HCT116 (cell line): ENCODE measurements at regions not wholly inside any gene's neighbourhood (a gene's known extent, or its start where the extent isn't known, plus 50 kb on each side); places are given as distances from the start of the nearest gene placed in this dataset.

Source experiments
- ATAC-seq: fragments of 200-7000 bp; cut with Tn5 transposase; 2 replicates; pipeline ENCODE4 v1.9.1; 2020; ENCODE audit warnings: mild to moderate bottlenecking, moderate library complexity
- BruUV-seq: library from RNA; stranded (reverse); fragments of 400-500 nt; replicated peaks from 2 replicates; lab custom pipeline; 2021; lab: Mats Ljungman, UMichigan
- CTCF ChIA-PET: fragments of 300-600 bp; sonication (Branson Sonifier 250); formaldehyde crosslinking; loops from one replicate; lab custom pipeline; 2021; ENCODE audit warnings: antibody characterized with exemption; lab: Charles Lee
- POLR2A ChIA-PET: fragments of 300-600, 350-600 bp; sonication (Branson Sonifier 250); formaldehyde crosslinking; loops from one replicate; lab custom pipeline; 2021; ENCODE audit warnings: antibody characterized with exemption; lab: Charles Lee
- RAD21 ChIA-PET, 2 experiments: fragments of 300-600 bp; sonication (Branson Sonifier 250); formaldehyde crosslinking; loops; one replicate each; lab custom pipeline; 2023; ENCODE audit warnings: low total read pairs in 2 of 2; ENCODE audit not compliant: uncharacterized antibody in 2 of 2, unreplicated experiment in 2 of 2, low non-redundant PET in 1 of 2; lab: Charles Lee
- DNase-seq: peaks from one replicate; pipeline ENCODE4 v3.0.0-alpha.2; 2010; ENCODE audit warnings: low read depth, low spot score
- H2AFZ ChIP-seq: fragments of 200-600 bp; shearing (Covaris generic), sonication (generic); 2 replicates; pipeline ENCODE4 v1.6.1; 2017; ENCODE audit warnings: low read depth, mixed run types, mixed read lengths, antibody characterized with exemption, low read length; ENCODE audit not compliant: poor library complexity, severe bottlenecking
- H3K27ac ChIP-seq: 2 replicates; pipeline ENCODE4 v1.5.1; 2012; ENCODE audit warnings: low read depth, low read length
- H3K27me3 ChIP-seq: fragments of 200-600 bp; sonication (generic); 2 replicates; pipeline ENCODE4 v1.6.1; 2016; ENCODE audit warnings: mixed run types, low read length, mixed read lengths; ENCODE audit not compliant: insufficient read depth
- H3K36me3 ChIP-seq, 2 experiments: fragments of 200-500 bp in 1 of 2; fragments of 200-600 bp in 1 of 2; sonication (Bioruptor generic) in 1 of 2; sonication (generic) in 1 of 2; 2 replicates each; pipeline versions ENCODE4 v1.5.1 to v1.6.1; 2014 to 2016; ENCODE audit warnings: low read length in 2 of 2, inconsistent platforms in 1 of 2, mixed read lengths in 1 of 2, mixed run types in 1 of 2; ENCODE audit not compliant: insufficient read depth in 2 of 2, control insufficient read depth in 1 of 2
- H3K4me1 ChIP-seq, 2 experiments: fragments of 200-600 bp in 1 of 2; sonication (generic) in 1 of 2; 2 replicates each; pipeline versions ENCODE4 v1.5.1 to v1.6.1; 2012 to 2017; ENCODE audit warnings: low read length in 2 of 2, inconsistent platforms in 1 of 2, mild to moderate bottlenecking in 1 of 2, mixed read lengths in 1 of 2, mixed run types in 1 of 2, moderate library complexity in 1 of 2; ENCODE audit not compliant: insufficient read depth in 2 of 2, control insufficient read depth in 1 of 2
- H3K4me2 ChIP-seq: fragments of 200-600 bp; sonication (generic); 2 replicates; pipeline ENCODE4 v1.6.1; 2017; ENCODE audit warnings: mixed run types, low read length, mixed read lengths
- H3K4me3 ChIP-seq, 2 experiments: fragments of 200-600 bp in 1 of 2; sonication (generic) in 1 of 2; replicated peaks in 1 of 2; 2 replicates each; pipeline ENCODE4 v1.5.1; 2011 to 2016; ENCODE audit warnings: low read length in 2 of 2, control low read depth in 1 of 2, low read depth in 1 of 2, mild to moderate bottlenecking in 1 of 2, mixed read lengths in 1 of 2, mixed run types in 1 of 2
- H3K79me2 ChIP-seq: fragments of 200-600 bp; sonication (generic); 2 replicates; pipeline ENCODE4 v1.6.1; 2017; ENCODE audit warnings: mild to moderate bottlenecking, mixed run types, low read length, moderate library complexity, mixed read lengths; ENCODE audit not compliant: insufficient read depth
- H3K9ac ChIP-seq: fragments of 200-600 bp; sonication (generic); 2 replicates; pipeline ENCODE4 v1.6.1; 2016; ENCODE audit warnings: low read length, mixed read lengths
- H3K9me2 ChIP-seq: fragments of 200-600 bp; sonication (generic), shearing (Covaris generic); 2 replicates; pipeline ENCODE4 v1.6.1; 2017; ENCODE audit warnings: mixed run types, mild to moderate bottlenecking, moderate library complexity; ENCODE audit not compliant: insufficient read depth
- H3K9me3 ChIP-seq, 2 experiments: fragments of 200-500 bp in 1 of 2; fragments of 200-600 bp in 1 of 2; sonication (Bioruptor generic) in 1 of 2; sonication (generic) in 1 of 2; 2 replicates each; pipeline ENCODE4 v1.6.1; 2014 to 2017; ENCODE audit warnings: low read length in 2 of 2, mixed read lengths in 2 of 2, inconsistent platforms in 1 of 2, low read depth in 1 of 2, mild to moderate bottlenecking in 1 of 2, mixed run types in 1 of 2, moderate library complexity in 1 of 2; ENCODE audit not compliant: control insufficient read depth in 1 of 2, insufficient read depth in 1 of 2
- H4K20me1 ChIP-seq: fragments of 200-600 bp; sonication (generic), shearing (Covaris generic); 2 replicates; pipeline ENCODE4 v1.6.1; 2017; ENCODE audit warnings: mixed run types, mild to moderate bottlenecking, moderate library complexity; ENCODE audit not compliant: insufficient read depth
- CEBPB ChIP-seq: IDR thresholded peaks from 2 replicates; pipeline ENCODE4 v1.6.1; 2012; ENCODE audit warnings: low read depth
- CTCF ChIP-seq, 3 experiments: fragments of 200-600 bp in 1 of 3; sonication (generic) in 1 of 3; IDR thresholded peaks in 2 of 3; conservative IDR thresholded peaks in 1 of 3; 2 replicates each; pipeline ENCODE4 v1.5.1; 2012 to 2017; ENCODE audit warnings: low read depth in 2 of 3, low read length in 2 of 3, antibody characterized with exemption in 1 of 3, borderline replicate concordance in 1 of 3, control low read depth in 1 of 3, mild to moderate bottlenecking in 1 of 3, mixed read lengths in 1 of 3, mixed run types in 1 of 3, moderate library complexity in 1 of 3; ENCODE audit not compliant: insufficient read depth in 1 of 3
- EGR1 ChIP-seq: IDR thresholded peaks from 2 replicates; pipeline ENCODE4 v1.6.1; 2012; ENCODE audit warnings: low read depth
- EZH2 ChIP-seq: fragments of 200-600 bp; sonication (generic); IDR thresholded peaks from 2 replicates; pipeline ENCODE4 v1.6.1; 2017; ENCODE audit warnings: antibody characterized with exemption, mixed run types
- EZH2phosphoT487 ChIP-seq: fragments of 200-600 bp; IDR thresholded peaks from 2 replicates; pipeline ENCODE4 v1.6.1; 2018; ENCODE audit warnings: antibody characterized with exemption, borderline replicate concordance
- POLR2A ChIP-seq: IDR thresholded peaks from 2 replicates; pipeline ENCODE4 v1.7.0; 2011; ENCODE audit warnings: borderline replicate concordance; ENCODE audit not compliant: insufficient read depth, insufficient read length; ENCODE audit errors: extremely low read depth
- POLR2AphosphoS5 ChIP-seq: IDR thresholded peaks from 2 replicates; pipeline ENCODE4 v1.6.1; 2011; ENCODE audit warnings: mild to moderate bottlenecking, low read depth, low read length, moderate library complexity
- RAD21 ChIP-seq: IDR thresholded peaks from 2 replicates; pipeline ENCODE4 v1.6.1; 2012; ENCODE audit warnings: low read depth, mild to moderate bottlenecking
- REST ChIP-seq: IDR thresholded peaks from 2 replicates; pipeline ENCODE4 v1.6.1; 2012; ENCODE audit warnings: low read depth
- SIN3A ChIP-seq: IDR thresholded peaks from 2 replicates; pipeline ENCODE4 v1.6.1; 2012; ENCODE audit warnings: low read depth
- SP1 ChIP-seq: IDR thresholded peaks from 2 replicates; pipeline ENCODE4 v1.6.1; 2012; ENCODE audit warnings: low read depth
- TCF7L2 ChIP-seq: IDR thresholded peaks from 2 replicates; pipeline ENCODE4 v1.7.0; 2011; ENCODE audit warnings: borderline replicate concordance, inconsistent platforms; ENCODE audit not compliant: insufficient read depth, insufficient read length; ENCODE audit errors: extremely low read depth
- ZBTB33 ChIP-seq: IDR thresholded peaks from 2 replicates; pipeline ENCODE4 v1.6.1; 2011; ENCODE audit warnings: mild to moderate bottlenecking, low read length, moderate library complexity; ENCODE audit not compliant: insufficient replicate concordance; ENCODE audit errors: extremely low read depth
- intact Hi-C: fragments of 100-400 bp; cut with micrococcal nuclease; formaldehyde crosslinking; loops from 2 replicates; pipeline ENCODE4 v1.10.0; 2022

GRCh38 chrX:924017-924416 lies 288.4 kb downstream of the CRLF2 start:
- ChIA-PET RAD21 (no interaction called here), POLR2A (no interaction called here), CTCF (no interaction called here)
- no TSS peak for BruUV-seq
- DNase-seq = no peak
- H3K27me3 ChIP-seq = no peaks in the 10 kb centered on the region
- H3K4me3 ChIP-seq = no peak overlapping the region
- H3K9me2 ChIP-seq = no peaks in the 10 kb centered on the region
- no peak overlapping the region for H3K9ac ChIP-seq
- no peak overlapping the region for H3K4me2 ChIP-seq
- no peak overlapping the region for H2AFZ ChIP-seq
- TF ChIP-seq CEBPB (no peak), POLR2AphosphoS5 (no peak), POLR2A (no peak), EZH2phosphoT487 (no peak), CTCF (IDR thresholded peaks at IDR 0.05 in 2 of 3, conservative IDR thresholded peaks at IDR 0.05 in 1 of 3; ENCODE audit: borderline replicate concordance in 1 of 3, insufficient read depth in 1 of 3, low read depth in 2 of 3, low read length in 2 of 3) (no peak), REST (no peak), EGR1 (no peak), TCF7L2 (no peak), RAD21 (no peak), ZBTB33 (no peak), SIN3A (no peak), SP1 (no peak), EZH2 (no peak)
- no peaks in the 10 kb centered on the region for H3K4me1 ChIP-seq
- no peaks in the 10 kb centered on the region for H3K9me3 ChIP-seq
- no peak for ATAC-seq
- no peak overlapping the region for H3K27ac ChIP-seq
- no peaks in the 10 kb centered on the region for H4K20me1 ChIP-seq
- no peaks in the 10 kb centered on the region for H3K36me3 ChIP-seq
- no peaks in the 10 kb centered on the region for H3K79me2 ChIP-seq
- intact Hi-C loops = no loop called here
